NCI-H446 treated with DMSO at 0.1 percent for 48 hours (cell line): ENCODE measurements at regions not wholly inside any gene's neighbourhood (a gene's known extent, or its start where the extent isn't known, plus 50 kb on each side); places are given as distances from the start of the nearest gene placed in this dataset.
"Not testable (repeated sequence)": the region's sequence is repeated elsewhere in the genome, so short reads cannot be mapped to it uniquely, and the experiment has no call there.

Experiments used
- DNase-seq: peaks from one replicate; lab custom pipeline; 2025; lab: John Stamatoyannopoulos, UW

DNA sequence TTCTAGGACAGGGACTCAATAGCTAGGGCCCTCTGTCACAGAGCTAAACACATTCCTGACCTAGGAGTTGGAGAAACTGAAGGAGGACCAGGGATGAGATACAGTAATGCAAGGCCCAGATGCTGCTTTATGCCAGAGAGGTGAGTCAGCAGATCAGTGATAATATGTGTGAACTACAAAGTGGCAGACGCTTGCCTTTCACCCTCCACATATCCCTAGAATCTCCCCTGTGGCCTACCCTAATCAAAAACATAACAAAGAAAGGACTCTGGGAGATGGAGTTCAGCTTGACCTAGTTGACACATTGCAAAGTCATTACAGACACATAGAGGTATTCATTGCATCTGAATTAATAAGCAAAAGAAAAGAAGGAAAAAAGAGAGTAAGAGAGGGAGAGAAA is 417.6 kb upstream of the DYNLRB2 start:
- no peak for DNase-seq

DNA sequence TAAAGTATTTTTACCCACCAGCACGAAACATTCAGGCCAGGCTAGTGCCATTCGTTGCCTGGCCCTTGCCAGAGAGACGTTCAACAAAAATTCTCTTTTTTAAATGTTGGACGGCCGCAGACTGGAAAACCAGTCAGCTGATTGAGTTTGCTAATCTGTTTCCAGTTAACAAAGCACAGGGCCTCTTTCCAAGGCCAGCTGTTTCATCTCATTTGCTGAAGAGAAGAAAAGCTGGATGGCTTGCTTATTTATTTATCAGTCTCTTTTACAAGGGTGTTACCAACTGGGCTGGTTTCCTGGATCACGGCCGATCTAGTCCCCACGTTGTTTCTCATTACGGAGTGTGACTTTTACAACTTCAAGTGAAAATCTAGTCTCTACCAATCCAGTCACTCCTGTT is 418.7 kb upstream of the DYNLRB2 start:
- no peak for DNase-seq

DNA sequence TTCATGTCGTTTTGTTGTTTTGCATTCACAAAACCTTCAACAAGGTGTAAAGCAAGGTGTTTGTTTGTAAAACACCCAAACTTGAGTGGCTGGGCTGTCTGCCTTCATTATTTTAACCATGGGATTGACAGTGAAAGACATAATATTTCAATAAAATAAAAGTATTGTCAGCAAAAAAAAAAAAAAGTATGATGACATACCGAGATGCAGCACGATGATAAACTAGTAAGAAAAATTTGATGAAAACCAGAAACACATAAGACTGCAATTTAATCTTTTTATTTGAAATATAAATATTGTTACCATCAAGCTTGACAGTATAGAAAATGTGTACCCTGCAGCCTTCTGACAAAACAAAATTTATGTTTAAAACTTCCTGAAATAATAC is 419.3 kb upstream of the DYNLRB2 start:
- no peak for DNase-seq

DNA sequence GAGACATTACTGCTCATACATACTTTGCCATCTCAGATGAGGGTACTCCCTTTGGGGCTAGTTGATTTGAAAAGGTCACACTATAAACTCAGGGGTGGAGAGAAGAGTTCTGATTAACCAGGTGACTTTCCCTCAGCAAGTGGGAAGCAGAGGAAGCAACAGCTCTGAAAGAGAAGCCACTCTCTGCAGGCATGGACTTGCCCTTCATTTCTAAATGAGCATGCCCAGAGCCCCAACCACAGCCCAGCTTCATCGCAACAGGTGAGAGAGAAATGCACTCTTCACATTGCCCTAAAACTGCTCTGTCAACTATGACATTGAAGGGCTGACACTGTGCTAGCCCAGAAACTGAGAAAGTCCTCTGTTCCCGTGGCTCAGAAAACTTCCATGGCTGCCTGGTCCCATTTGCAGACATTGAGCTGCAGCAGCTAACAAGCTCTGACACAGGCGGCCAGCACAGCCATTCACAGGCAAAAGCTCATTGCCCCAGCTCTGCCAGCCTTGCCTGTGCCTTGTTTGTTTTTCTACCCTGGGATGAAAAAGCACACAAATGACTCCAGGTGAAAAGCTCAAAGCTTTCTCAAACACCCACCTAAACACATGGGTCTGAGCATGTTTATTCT is 419.8 kb upstream of the DYNLRB2 start:
- no peak for DNase-seq

DNA sequence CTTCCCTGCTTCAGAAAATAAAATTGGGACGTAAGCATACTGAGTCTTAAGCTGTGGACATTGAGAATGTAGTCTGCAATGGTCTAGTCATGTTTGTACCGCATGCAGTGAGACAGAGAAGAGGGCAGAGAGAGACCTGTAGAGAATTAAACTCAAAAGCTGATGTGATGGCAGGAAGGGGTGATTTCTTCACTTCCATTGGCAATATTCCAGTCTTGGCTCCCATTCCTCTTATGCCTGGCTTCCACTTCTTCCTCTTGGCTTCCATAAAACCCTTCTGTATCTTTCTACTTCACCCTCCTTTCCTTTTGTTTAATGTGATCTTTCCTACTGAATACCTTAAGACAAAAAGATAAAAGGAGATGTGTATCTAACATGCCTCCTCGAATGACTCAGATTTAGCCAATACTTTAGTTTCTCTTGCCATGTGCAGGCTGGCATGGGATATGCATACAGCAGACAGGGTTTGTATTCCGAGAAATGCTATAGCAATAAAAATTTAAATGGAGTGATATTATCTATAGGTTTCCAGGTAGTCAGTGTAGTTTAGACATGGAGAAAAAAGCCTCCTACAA is 423.1 kb upstream of the DYNLRB2 start:
- no peak for DNase-seq

DNA sequence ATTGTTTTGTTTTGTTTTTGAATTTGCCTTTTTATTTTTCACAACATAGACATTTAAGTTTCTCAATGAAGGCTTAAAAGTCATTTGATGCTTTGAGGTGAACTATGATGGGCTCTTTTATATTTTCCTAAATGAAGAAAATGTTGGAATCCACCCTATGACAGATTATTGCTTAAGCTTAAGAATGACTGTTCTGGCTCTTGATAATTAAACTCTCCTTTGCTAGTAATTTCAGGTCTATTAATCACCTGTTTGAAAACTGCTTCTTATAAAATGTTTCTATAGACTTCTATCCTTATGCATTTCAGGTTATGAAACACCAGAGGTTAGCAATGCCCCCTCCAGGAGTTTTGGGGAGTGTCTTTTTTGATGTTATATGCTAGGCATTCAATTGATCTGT is 424.1 kb upstream of the DYNLRB2 start:
- no peak for DNase-seq

DNA sequence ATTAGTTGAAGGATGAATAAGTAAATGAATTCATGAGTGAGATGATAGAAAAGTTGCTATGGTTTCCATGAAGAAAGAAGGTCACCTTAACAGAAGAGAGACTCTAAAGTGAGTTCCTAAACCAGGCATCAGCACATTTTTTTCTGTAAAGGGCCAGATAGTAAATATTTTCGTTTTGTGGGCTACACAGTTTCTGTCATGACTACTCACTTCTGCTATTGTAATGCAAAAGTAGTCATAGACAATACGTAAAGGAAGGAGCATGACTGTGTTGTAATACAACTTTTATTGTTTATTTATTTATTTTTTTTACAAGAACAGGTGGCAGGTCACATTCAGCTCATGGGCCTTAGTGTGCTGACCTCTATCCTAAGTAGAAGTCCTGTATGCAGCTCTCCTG is 426.1 kb upstream of the DYNLRB2 start:
- DNase-seq, result no peak

DNA sequence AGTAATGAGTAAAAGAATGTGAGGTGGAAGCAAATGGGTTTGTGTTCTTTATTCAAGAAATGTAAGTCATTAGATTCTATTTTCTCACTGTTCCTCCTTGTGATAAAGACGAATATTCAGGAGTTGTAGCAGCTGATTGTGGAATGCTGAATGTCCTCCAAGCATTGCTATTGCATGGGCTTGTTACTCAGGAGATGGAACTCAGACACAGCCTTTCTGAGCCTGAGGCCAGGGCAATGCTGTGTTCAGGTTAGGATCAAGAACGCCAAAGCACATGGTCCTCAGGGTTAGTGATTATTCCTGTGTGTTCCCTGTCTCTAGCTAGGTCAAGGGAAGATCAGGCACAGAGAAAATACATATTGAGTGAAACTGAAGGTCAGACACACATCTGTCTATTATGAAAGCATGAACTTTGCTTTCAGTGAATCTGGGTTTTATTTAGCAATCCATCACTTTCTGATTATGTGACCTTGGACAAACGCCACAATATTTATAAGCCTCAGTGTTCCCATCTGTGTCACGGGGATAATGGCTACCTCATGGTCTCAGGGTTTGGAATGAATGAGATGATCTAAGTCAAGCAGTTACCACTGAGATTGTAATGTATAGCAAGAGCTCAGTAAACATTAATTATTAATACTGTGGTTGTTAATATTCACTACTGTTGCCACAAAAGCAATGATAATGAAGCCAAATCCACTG is 426.8 kb upstream of the DYNLRB2 start:
- DNase-seq, result no peak

DNA sequence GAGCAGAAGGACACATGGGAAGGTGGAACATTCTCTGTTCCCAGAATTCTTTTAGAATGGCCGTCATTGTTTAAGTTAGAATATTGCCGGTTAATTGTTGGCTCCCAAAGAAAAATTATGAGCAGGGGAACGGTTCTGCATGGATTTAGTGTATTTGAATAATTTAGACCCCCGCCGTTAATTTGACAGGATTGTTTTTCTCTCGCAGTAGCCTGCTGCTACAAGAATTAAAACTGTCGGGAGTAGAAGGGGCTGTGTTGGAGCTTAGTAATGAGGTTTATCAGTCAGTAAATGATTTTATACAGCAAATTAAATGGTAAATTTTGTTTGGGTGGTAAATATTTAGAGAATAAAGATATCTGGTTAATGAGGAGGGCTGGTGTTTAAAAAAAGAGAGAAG is 431.2 kb upstream of the DYNLRB2 start:
- DNase-seq, result no peak

DNA sequence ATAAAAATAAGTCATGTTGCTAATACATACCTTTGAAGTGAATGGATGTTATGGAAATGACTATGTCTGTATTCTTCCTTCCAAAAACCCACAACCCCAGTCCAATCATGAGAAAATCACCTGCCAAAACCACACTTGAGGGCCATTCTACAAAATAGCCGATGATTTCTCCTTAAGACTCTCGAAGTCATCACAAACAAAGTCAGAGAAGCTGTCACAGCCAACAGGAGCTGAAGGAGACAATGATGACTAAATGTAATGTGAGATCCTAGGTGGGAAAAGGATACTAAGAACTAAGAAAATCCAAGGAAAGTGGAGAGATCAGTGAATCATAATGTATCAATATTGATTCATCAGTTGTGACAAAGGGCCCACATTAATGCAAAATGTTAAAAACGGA is 432.9 kb upstream of the DYNLRB2 start:
- DNase-seq, result no peak

DNA sequence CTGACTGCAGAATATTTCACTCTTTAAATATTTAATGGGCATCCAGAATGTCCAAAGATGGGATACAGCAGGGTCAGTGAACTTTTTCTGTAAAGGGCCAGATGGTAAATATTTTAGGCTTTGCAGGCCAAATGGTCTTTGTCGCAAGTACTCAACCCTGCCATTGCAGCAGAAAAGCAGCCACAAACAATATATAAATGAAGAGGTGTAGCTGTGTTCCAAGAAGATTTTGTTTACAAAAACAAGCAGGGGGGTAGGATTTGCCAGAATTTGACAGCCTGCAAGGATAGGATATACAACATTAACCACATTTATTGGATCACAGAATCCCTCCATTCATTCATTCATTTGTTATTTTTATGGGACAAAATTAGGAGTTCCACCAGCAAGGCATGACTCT is 435.0 kb upstream of the DYNLRB2 start:
- no peak for DNase-seq

DNA sequence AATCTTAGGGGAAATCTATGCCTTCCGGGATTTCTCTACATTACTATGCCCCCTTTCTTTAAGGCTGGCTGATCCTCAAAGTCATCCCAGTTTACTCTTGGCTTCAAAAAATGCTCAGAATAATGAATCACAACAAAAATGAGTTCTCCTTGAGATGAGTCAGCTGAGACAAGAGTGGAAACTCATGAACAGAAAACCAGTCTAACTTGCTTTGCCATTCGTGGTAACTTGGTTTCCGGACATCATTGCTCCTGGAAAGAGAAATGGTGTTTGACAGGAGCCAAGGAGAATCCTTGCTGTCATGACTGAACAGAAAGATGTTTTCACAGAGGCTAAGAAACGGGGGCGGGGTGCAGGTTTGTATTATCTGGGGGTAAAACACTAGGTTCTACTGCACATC is 435.6 kb upstream of the DYNLRB2 start:
- DNase-seq, result no peak

DNA sequence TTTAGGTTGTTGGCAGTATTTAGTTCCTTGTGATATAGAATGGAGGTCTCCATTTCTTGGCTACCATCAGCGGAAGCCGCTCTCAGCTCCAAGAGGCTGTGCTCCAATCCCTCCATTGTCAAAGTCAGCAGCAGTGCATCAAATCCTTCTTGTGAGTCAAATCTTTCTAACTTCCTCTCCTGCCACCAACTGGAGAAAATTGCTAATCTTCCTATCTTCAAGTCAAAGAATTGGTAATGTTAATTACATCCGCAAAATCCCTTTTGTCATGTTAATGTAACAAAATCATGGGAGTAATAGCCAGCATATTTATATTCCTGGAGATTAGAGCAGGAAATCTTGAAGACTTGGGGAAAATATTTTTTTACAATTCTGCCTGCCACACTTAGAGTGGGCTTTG is 436.4 kb upstream of the DYNLRB2 start:
- no peak for DNase-seq

DNA sequence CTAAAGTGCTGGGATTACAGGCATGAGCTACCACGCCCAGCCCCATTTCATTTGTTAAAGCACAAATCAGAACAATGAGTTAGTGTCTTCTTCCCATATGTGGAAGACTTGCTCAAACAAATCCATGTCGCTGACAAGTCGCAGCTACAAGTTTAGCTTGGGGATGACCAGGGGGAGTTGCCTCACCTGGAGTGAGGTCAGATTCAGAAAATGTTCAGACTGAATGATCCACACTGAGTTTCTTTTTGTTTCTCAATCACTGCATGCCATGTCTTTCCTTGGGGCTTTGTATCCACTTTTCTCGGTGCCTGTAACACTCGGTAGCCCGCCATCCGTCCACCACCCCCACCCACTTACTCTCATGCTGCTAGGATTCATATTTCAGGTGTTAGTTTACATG is 437.3 kb upstream of the DYNLRB2 start:
- no peak for DNase-seq

DNA sequence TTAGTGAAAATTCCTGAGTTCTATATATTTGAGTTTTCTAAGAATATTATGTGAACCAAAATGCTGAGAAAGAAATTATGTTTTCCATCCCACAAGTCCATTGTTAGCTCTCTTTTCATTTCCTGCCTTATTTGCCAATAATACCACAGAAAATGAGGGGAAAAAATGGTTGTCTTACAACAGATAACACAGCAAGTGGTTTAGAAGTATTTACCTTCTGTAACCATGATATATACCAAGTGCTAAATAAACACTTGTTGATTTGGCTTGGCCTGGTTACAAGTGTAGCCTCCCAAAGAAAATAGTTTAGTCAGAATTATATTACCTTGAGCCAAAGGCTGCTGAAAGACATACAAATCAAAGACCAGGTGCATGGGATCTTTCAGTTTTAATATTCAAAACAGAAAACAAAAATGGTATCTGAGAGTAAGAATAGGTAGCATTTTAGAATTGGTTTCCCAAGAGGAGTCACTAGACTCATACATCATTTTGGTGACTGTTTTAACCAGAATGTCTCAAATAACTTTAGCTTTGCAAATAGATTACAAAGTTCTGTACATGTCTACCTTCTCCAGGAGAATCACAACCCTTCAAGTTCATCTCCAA is 439.8 kb upstream of the DYNLRB2 start:
- no peak for DNase-seq

DNA sequence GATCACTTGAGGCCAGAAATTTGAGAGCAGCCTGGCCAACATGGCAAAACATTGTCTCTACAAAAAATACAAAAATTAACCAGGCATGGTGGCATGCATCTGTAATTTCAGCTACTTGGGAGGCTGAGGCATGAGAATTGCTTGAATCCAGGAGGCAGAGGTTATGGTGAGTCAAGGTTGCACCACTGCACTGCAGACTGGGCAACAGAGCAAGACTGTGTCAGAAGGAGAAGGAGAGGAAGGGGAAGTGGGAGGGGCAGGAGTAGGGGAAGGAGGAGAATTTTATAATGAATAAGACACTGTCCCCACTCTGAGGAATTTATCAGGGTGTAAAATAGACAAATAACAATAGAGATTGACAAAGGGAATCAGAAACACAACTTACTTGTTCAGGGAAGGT is 440.6 kb upstream of the DYNLRB2 start:
- no peak for DNase-seq

DNA sequence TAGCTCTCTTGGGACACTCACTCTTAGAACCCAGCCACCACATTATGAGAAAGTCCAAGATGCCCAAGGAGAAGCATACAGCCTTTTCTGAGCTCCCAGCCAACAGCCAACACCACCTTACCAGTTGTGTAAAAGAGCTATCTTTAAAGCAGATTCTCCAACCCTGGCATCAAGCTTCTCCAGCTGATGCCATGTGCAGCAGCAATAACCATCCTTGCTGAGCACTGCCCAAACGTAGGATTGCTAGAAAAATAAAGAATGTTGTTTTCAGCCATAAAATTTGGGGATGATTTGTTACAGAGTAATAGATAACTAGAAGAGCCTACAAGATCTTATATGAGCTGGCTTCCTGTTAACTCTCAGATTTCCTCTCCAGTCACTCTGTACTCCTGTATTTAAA is 443.7 kb upstream of the DYNLRB2 start:
- DNase-seq, result no peak

DNA sequence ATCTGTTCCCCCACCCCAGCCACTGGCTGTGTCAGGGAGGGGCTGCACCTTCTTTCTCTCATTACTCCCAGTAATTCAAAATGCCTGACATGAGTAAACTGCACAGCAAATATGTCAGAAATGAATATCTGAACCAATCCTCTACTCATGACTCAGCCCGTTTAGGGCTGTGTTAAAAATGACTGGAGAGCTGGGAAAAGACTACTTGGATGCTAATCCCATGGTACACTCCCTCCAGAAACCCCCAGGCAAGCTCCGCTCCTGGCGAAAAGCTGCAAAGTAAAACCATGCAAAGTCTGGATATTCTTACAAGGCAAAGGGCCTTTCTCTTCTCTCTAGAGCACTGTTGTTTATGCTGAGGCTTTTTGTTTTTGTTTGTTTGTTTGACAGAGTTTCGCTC is 448.1 kb upstream of the DYNLRB2 start:
- no peak for DNase-seq

DNA sequence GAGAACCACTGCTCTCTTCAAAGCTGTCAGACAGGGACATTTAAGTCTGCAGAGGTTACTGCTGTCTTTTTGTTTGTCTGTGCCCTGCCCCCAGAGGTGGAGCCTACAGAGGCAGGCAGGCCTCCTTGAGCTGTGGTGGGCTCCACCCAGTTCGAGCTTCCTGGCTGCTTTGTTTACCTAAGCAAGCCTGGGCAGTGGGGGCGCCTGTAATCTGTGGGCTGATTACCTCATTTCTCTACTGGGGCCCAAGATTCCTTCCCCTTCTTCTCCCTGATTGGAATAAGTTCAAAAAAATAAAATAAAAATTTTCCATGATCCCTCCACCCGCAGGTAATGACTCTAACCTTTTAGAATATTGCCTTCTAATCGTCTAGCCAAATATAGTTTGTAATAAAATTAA is 449.3 kb upstream of the DYNLRB2 start:
- not testable (repeated sequence) for DNase-seq

DNA sequence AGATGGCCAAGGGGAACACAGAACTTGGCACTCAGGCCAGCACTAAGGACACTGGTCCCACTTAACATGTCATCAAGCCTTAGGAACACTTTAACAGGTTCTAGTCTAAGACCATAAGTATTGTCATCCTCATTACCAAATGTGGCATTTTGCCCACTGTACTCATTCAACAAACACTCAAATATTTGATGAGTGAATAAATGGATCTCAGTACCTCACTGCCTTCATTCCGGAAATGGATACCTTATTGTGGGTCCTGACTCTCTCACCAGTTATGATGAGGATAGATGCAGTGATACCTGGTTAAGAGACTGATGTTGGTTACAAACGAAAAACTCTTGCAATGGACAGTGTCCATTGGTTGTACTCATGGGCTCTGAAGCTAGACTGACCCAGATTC is 455.2 kb upstream of the DYNLRB2 start:
- DNase-seq, result no peak

DNA sequence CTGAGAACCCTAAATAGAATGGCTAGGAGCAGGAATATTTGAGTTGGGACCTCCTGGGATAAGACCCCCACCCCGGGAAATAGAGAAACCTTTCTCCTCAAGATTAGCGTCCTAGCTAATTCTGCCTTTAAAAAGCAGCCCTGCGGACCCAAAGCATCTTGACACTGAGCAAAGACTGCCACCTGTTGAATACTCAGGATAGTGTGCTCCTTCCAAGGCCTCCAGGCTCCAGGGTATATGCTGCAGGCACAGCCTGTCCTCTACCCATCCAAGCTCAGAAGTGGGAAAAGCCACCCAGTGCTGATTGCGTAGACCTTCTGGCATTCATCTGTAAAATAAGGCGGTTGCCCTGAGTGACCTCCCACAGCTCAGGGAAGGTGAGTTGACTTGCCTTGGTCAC is 456.2 kb upstream of the DYNLRB2 start:
- no peak for DNase-seq

DNA sequence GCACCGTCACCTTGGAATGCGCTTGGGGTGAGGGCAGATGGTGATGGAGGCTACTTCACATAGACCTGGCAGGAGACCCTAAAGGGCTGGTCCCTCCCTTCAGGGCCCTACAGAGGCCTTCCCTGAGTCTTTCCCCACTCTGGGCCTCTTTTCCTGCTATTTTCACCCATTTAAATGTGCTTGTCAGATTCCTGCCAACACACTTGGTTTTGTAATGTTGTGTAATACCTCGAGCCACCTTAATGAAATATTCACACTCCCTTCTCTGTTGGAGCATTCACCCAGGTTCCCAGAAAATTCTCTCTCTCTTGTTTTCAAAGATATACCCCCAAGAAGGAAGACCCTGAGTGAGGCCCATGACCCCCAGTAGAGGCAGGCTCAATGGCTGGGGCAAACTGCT is 456.6 kb upstream of the DYNLRB2 start:
- DNase-seq, result no peak

DNA sequence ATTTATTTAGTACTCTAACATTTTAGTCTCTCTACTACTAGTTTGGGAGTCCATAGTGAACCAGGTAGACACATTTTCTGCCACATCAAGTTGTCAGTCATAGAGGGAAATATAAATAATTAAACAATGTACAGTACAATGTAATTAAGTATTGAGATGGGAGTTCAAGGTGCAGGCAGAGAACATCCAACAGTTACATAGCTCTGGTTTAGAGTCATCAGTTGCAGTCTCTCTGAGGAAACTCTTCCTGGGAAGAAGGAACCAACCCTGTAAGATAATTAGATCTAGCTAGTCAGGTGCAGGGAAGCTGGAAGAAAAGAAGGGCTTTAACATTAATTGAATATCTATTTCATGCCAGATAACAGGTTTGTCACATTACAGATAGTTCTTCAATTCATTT is 457.9 kb upstream of the DYNLRB2 start:
- no peak for DNase-seq

DNA sequence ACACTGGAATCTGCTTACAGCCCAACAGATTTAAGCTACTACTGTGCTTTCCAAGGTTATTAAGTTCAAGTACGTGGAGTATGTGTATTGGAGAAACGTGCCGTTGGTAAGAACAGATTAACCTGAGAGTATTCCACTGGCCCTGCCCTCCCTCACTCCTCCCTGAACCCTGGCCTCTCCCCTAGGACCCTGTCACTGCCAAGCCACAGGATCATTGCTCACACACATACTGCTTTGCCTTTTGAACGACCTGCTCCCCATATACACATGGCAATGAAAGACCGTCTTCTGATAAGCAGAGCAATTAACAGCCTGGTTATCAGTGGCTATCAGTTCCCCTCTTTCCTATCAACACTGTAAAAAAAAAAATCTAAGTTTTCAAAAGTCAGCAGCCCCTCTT is 458.9 kb upstream of the DYNLRB2 start:
- no peak for DNase-seq
